GM12873 (cell line): ENCODE measurements at regions not wholly inside any gene's neighbourhood (a gene's known extent, or its start where the extent isn't known, plus 50 kb on each side); places are given as distances from the start of the nearest gene placed in this dataset.

Source experiments
- TF ChIP-seq, protein P1 (sequence below): IDR thresholded peaks from 2 replicates; pipeline ENCODE4 v1.5.1; 2012; ENCODE audit warnings: low read depth, mild to moderate bottlenecking, moderate library complexity, low read length, control low read depth; ENCODE audit not compliant: insufficient read depth; ENCODE audit errors: missing control alignments

GRCh38 chr7:41529831-41530230 is 173.1 kb downstream of the INHBA start:
- TF ChIP-seq, protein P1, sequence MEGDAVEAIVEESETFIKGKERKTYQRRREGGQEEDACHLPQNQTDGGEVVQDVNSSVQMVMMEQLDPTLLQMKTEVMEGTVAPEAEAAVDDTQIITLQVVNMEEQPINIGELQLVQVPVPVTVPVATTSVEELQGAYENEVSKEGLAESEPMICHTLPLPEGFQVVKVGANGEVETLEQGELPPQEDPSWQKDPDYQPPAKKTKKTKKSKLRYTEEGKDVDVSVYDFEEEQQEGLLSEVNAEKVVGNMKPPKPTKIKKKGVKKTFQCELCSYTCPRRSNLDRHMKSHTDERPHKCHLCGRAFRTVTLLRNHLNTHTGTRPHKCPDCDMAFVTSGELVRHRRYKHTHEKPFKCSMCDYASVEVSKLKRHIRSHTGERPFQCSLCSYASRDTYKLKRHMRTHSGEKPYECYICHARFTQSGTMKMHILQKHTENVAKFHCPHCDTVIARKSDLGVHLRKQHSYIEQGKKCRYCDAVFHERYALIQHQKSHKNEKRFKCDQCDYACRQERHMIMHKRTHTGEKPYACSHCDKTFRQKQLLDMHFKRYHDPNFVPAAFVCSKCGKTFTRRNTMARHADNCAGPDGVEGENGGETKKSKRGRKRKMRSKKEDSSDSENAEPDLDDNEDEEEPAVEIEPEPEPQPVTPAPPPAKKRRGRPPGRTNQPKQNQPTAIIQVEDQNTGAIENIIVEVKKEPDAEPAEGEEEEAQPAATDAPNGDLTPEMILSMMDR = no peak

DNA sequence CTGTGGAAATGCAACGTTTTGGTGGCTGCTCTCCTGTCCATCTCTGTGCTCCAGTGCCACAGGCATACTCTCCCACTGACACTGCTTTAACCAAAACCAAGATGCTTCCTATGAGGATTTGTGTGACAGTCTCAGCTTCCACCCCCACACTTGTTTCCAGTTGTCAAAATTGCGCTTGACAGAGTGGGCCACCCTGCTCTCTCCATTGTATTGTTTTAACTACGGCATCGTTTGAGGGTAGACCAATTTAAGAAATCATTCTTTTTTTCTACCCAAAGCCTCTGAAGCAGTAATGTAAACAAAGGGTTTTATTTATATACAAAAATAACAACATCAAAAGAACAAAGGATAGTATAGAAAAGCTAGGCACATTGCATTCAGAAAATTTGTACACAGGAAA is 178.0 kb downstream of the INHBA start:
- TF ChIP-seq, protein P1 = no peak

- TF ChIP-seq, protein P1 = no peak
Observed at GRCh38 chr7:41520445-41520844, 182.4 kb downstream of the INHBA start.

- TF ChIP-seq, protein P1 = no peak
Observed at GRCh38 chr7:41517771-41518170, 185.1 kb downstream of the INHBA start.

- TF ChIP-seq, protein P1 = no peak
Observed at GRCh38 chr7:41508755-41509154, 194.1 kb downstream of the INHBA start.

GRCh38 chr7:41507686-41508268 is 195.1 kb downstream of the INHBA start:
- TF ChIP-seq, protein P1 = no peak

GRCh38 chr7:41504214-41504980 is 198.5 kb downstream of the INHBA start:
- TF ChIP-seq, protein P1 = no peak
